Heart right ventricle (tissue), 16 donors: ENCODE measurements at regions not wholly inside any gene's neighbourhood (a gene's known extent, or its start where the extent isn't known, plus 50 kb on each side); places are given as distances from the start of the nearest gene placed in this dataset.
"Not testable (repeated sequence)": the region's sequence is repeated elsewhere in the genome, so short reads cannot be mapped to it uniquely, and the experiment has no call there.

Experiments
- ATAC-seq, 8 donors: fragments of 200-7000 bp; cut with Tn5 transposase; one replicate each; pipeline ENCODE4 v1.9.1; 2020; ENCODE audit warnings: mild to moderate bottlenecking in 8 of 8, moderate library complexity in 8 of 8, moderate number of reproducible peaks in 1 of 8
- DNase-seq, 2 donors: peaks; one replicate each; pipeline ENCODE4 v3.0.0-alpha.2; 2020
- H3K27ac ChIP-seq, 10 donors: fragments of 200-600 bp; sonication (generic) in 2 of 10; one replicate each; pipeline versions ENCODE4 v1.5.0 to v1.8.0; 2020 to 2022; ENCODE audit warnings: mild to moderate bottlenecking in 3 of 10
- H3K27me3 ChIP-seq, 7 donors: fragments of 200-600 bp; one replicate each; pipeline ENCODE4 v1.8.0; 2021 to 2022; ENCODE audit warnings: mild to moderate bottlenecking in 2 of 7
- H3K36me3 ChIP-seq, 9 donors: fragments of 200-600 bp; sonication (generic) in 1 of 9; one replicate each; pipeline versions ENCODE4 v1.5.0 to v1.8.0; 2020 to 2022; ENCODE audit warnings: mild to moderate bottlenecking in 2 of 9
- H3K4me1 ChIP-seq, 9 donors: fragments of 200-600 bp; sonication (generic) in 1 of 9; one replicate each; pipeline versions ENCODE4 v1.5.0 to v1.8.0; 2020 to 2022; ENCODE audit warnings: mild to moderate bottlenecking in 4 of 9
- H3K4me3 ChIP-seq, 10 donors: fragments of 200-600 bp; sonication (generic) in 2 of 10; one replicate each; pipeline versions ENCODE4 v1.5.0 to v1.8.0; 2020 to 2022; ENCODE audit warnings: mild to moderate bottlenecking in 7 of 10, moderate library complexity in 2 of 10
- H3K9me3 ChIP-seq, 11 donors: fragments of 200-600 bp in 10 of 11; sonication (generic) in 2 of 11; one replicate each; pipeline versions ENCODE4 v1.5.0 to v1.8.0; 2013 to 2022; ENCODE audit warnings: mild to moderate bottlenecking in 2 of 11, control low read depth in 1 of 11, moderate library complexity in 1 of 11
- WGBS, 2 donors: extraction: QIAGEN DNeasy Blood & Tissue Kit; methylation state at CpG; one replicate each; pipeline ENCODE4 v1.1.7; 2013; ENCODE audit warnings: inconsistent platforms in 1 of 2; 5-methylcytosine and 5-hydroxymethylcytosine counted together
- intact Hi-C, 10 donors: fragments of 100-400 bp; cut with DNase I; formaldehyde crosslinking; loops; one replicate each; pipeline versions ENCODE4 v1.11.1 to v1.14.2; 2022
- TF ChIP-seq, protein P1 (sequence below), 9 donors: fragments of 200-600 bp; sonication (generic) in 2 of 9; IDR thresholded peaks; one replicate each; pipeline versions ENCODE4 v1.5.0 to v1.8.0; 2021 to 2022; ENCODE audit warnings: antibody characterized with exemption in 9 of 9, mild to moderate bottlenecking in 5 of 9, moderate library complexity in 1 of 9
- donor health status: Arrhythmogenic right ventricular cardiomyopathy.
- donor health status: ischemic (EF 13 %, LVEDD 7.1; RV severe dilation, severe dysfunction).
- donor health status: healthy with polysubstance abuse.
- donor health status: DM: no; HTN: yes; CAD: no.
- donor health status: DM: no; HTN: no; CAD: no.
- donor health status: ischemic (EF 25% LVEDD 6.9; RV normal size, moderate dysfunction).
- donor health status: ischemic (EF 25% LVEDD 5.7; RV mildly dilated, moderate dysfunction).
- donor health status: healthy.
- donor health status: DM: yes; HTN: yes; CAD: no.
- donor health status: Ischemic cardiomyopathy.
- donor health status: ischemic (EF 35%, LVEDD 5.7; RV mildly dilated, moderate dysfunction).
- donor health status: nonischemic (EF 11% LVEDD 7.7; RV severe dilation, severe dysfunction).
- donor health status: DM: yes; HTN: yes; CAD: no.
- donor health status: PGD.
- donor health status: ischemic (EF 29% LVEDD 5.4; RV normal size, mild dysfunction).
- donor health status: nonischemic (EF 23%, LVEDD 6.1; RV moderate dilation, normal function).

DNA sequence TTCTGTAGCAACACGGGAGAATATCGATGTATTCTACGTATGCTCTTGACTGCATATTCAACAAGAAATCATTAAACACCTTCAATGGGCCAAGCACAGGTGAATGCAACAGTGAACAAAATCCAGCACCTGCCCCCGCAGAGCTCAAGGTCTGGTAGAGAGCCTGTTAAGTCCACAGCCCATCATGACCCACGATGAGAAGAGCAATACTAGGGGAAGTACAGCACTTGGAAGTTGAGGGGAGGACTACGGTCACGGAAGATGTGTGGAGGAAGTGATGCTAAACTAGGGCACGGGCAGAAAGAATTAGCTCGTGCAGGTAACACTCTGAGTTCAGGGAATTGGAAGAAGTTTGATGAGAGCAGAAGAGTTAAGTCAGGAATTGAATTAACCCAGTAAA lies 253.6 kb downstream of the HAPSTR1 start:
- no peak for DNase-seq
- TF ChIP-seq, protein P1, sequence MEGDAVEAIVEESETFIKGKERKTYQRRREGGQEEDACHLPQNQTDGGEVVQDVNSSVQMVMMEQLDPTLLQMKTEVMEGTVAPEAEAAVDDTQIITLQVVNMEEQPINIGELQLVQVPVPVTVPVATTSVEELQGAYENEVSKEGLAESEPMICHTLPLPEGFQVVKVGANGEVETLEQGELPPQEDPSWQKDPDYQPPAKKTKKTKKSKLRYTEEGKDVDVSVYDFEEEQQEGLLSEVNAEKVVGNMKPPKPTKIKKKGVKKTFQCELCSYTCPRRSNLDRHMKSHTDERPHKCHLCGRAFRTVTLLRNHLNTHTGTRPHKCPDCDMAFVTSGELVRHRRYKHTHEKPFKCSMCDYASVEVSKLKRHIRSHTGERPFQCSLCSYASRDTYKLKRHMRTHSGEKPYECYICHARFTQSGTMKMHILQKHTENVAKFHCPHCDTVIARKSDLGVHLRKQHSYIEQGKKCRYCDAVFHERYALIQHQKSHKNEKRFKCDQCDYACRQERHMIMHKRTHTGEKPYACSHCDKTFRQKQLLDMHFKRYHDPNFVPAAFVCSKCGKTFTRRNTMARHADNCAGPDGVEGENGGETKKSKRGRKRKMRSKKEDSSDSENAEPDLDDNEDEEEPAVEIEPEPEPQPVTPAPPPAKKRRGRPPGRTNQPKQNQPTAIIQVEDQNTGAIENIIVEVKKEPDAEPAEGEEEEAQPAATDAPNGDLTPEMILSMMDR (IDR thresholded peaks at IDR 0.05) = no peak
- no peaks in the 10 kb centered on the region for H3K36me3 ChIP-seq
- no peak for ATAC-seq
- H3K27me3 ChIP-seq = no peaks in the 10 kb centered on the region
- no peak overlapping the region for H3K4me3 ChIP-seq
- H3K4me1 ChIP-seq = peaks cover 0 to 5% (median 0%) of the 10 kb centered on the region in 9 donors
- no peak overlapping the region for H3K27ac ChIP-seq
- WGBS, 2 donors = 83 to 89% methylated on average over 9 of the region's 9 CpGs
- intact Hi-C loops = no loop called here
- peaks cover 0 to 36% (median 10%) of the 10 kb centered on the region in 11 donors for H3K9me3 ChIP-seq

DNA sequence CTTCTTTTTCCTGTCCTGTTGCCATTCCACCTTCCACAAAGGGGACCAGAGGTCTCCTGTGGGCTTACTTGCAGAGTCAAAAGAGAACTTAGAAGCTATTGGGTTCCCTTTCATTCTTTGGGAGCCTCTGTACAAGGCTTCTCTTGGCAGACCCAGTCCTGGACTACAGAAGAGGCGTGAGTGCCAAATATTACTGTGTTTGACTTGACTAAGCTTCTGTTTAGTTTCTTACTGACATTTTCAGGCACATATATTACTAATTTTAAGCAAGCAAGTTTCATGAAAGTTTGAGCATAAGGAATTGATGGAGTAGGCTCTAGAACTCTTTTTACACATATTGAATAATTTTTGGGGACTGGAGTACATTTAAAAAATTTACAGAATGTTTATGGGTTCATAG lies 254.4 kb downstream of the HAPSTR1 start:
- peaks cover 0 to 3% (median 0%) of the 10 kb centered on the region in 9 donors for H3K4me1 ChIP-seq
- intact Hi-C loops = no loop called here
- no peak overlapping the region for H3K27ac ChIP-seq
- TF ChIP-seq, protein P1 (IDR thresholded peaks at IDR 0.05) = no peak
- DNase-seq (no peak), ATAC-seq (no peak)
- peaks cover 0 to 42% (median 14%) of the 10 kb centered on the region in 11 donors for H3K9me3 ChIP-seq
- no peak overlapping the region for H3K4me3 ChIP-seq
- WGBS, 2 donors = 72 to 74% methylated on average over 1 of the region's 1 CpG
- no peaks in the 10 kb centered on the region for H3K36me3 ChIP-seq
- no peaks in the 10 kb centered on the region for H3K27me3 ChIP-seq

DNA sequence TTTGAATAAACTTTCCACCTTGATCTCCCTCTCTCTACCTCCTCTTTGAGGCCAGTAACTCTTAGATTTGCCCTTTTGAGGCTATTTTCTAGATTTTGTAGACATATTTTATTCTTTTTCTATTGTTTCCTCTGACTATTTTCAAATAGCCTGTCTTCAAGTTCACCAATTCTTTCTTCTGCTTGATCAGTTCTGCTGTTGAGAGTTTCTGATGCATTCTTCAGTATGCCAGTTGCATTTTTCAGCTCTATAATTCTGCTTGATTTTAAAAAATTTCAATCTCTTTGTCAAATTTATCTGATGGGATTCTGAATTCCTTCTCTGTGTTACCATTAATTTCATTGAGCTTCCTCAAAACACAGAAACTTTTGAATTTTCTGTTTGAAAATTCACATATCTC lies 257.5 kb downstream of the HAPSTR1 start:
- ATAC-seq (no peak), DNase-seq (no peak)
- H3K36me3 ChIP-seq = no peaks in the 10 kb centered on the region
- TF ChIP-seq, protein P1 (IDR thresholded peaks at IDR 0.05) = no peak
- no peaks in the 10 kb centered on the region for H3K4me1 ChIP-seq
- no peaks in the 10 kb centered on the region for H3K27me3 ChIP-seq
- intact Hi-C loops = no loop called here
- H3K27ac ChIP-seq = no peak overlapping the region
- no peak overlapping the region for H3K4me3 ChIP-seq
- H3K9me3 ChIP-seq = peaks cover 0 to 49% (median 14%) of the 10 kb centered on the region in 11 donors

DNA sequence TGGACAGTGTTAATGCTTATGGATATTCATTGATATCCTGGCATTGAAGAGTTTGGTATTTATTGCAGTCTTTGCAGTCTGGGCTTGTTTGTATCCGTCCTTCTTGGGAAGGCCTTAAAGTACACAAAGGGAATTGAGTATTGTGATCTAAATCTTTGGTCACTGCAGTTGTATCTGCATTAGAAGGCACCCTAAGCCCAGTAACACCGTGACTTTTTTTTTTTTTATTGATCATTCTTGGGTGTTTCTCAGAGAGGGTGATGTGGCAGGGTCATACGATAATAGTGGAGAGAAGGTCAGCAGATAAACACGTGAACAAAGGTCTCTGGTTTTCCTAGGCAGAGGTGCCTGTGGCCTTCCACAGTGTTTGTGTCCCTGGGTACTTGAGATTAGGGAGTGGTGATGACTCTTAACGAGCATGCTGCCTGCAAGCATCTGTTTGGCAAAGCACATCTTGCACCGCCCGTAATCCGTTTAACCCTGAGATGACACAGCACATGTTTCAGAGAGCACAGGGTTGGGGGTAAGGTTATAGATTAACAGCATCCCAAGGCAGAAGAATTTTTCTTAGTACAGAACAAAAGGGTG lies 258.0 kb downstream of the HAPSTR1 start:
- H3K4me3 ChIP-seq, ATAC-seq, intact Hi-C loops, H3K27ac ChIP-seq, H3K36me3 ChIP-seq, H3K27me3 ChIP-seq, H3K4me1 ChIP-seq, DNase-seq: not testable (repeated sequence)
- 66 to 82% methylated on average over 8 of the region's 8 CpGs for WGBS, 2 donors
- H3K9me3 ChIP-seq = peaks cover 0 to 49% (median 14%) of the 10 kb centered on the region in 11 donors

DNA sequence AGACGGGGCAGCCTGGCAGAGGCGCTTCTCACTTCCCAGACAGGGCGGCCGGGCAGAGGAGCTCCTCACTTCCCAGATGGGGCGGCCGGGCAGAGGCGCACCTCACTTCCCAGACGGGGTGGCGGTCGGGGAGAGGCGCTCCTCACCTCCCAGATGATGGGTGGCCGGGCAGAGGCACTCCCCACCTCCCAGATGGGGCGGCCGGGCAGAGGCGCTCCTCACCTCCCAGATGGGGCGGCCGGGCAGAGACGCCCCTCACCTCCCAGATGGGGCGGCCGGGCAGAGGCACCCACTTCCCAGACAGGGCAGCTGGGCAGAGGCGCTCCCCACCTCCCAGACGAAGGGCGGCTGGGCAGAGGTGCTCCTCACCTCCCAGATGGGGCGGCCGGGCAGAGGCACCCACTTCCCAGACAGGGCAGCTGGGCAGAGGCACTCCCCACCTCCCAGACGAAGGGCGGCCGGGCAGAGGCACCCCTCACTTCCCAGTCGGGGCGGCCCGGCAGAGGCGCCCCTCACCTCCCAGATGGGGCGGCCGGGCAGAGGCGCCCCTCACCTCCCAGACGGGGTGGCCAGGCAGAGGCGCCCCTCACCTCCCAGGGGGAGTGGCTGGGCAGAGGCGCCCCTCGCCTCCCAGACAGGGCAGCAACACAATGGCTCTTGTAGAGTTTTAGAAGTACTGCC lies 258.8 kb downstream of the HAPSTR1 start:
- H3K27me3 ChIP-seq, H3K4me1 ChIP-seq, intact Hi-C loops, ATAC-seq, H3K36me3 ChIP-seq, H3K27ac ChIP-seq, DNase-seq, H3K4me3 ChIP-seq: not testable (repeated sequence)
- 94% methylated on average over 39 of the region's 39 CpGs for WGBS, 2 donors
- H3K9me3 ChIP-seq = peaks cover 0 to 55% (median 14%) of the 10 kb centered on the region in 11 donors
